ENCODE measurements at regions not wholly inside any gene's neighbourhood (a gene's known extent, or its start where the extent isn't known, plus 50 kb on each side); places are given as distances from the start of the nearest gene placed in this dataset.

- TF ChIP-seq CTCF (conservative IDR thresholded peaks at IDR 0.05 in 1 of 2, IDR thresholded peaks at IDR 0.05 in 1 of 2; ENCODE audit: extremely low read depth in 1 of 2, insufficient read depth in 1 of 2, low read depth in 1 of 2, low read length in 2 of 2) (no peak), EZH2 (IDR thresholded peaks at IDR 0.05; ENCODE audit: borderline replicate concordance, low read length) (no peak)
Observed at GRCh38 chr1:173258479-173259264, 51.5 kb upstream of the TNFSF4 start.

Measured in mammary epithelial cell (primary cell).